ENCODE measurements at regions not wholly inside any gene's neighbourhood (a gene's known extent, or its start where the extent isn't known, plus 50 kb on each side); places are given as distances from the start of the nearest gene placed in this dataset.

DNA sequence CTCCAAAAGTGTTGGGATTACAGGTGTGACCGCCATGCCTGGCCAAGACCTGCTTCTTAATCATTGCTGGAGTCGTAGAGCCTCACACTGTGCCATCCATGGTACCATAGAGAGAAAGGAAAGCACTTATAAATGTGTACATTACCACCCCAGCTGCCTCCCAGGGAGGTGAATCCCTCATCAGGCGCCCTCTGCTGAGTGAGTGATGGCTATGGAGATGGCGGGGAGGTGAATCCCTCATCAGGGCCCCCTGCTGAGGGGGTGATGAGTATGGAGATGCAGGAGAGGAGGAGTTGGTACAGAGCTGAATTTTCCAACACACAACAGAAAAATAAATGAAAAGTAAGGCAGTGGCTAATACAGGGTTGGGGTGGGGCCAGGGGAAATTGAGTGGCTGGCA, 263.4 kb downstream of the UQCRFS1 start:
- no peak overlapping the region for H3K4me3 ChIP-seq
- no peak for TF ChIP-seq EP300 (IDR thresholded peaks at IDR 0.05)
- no peak for TF ChIP-seq POLR2A (IDR thresholded peaks at IDR 0.05)
- TF ChIP-seq, protein P1, sequence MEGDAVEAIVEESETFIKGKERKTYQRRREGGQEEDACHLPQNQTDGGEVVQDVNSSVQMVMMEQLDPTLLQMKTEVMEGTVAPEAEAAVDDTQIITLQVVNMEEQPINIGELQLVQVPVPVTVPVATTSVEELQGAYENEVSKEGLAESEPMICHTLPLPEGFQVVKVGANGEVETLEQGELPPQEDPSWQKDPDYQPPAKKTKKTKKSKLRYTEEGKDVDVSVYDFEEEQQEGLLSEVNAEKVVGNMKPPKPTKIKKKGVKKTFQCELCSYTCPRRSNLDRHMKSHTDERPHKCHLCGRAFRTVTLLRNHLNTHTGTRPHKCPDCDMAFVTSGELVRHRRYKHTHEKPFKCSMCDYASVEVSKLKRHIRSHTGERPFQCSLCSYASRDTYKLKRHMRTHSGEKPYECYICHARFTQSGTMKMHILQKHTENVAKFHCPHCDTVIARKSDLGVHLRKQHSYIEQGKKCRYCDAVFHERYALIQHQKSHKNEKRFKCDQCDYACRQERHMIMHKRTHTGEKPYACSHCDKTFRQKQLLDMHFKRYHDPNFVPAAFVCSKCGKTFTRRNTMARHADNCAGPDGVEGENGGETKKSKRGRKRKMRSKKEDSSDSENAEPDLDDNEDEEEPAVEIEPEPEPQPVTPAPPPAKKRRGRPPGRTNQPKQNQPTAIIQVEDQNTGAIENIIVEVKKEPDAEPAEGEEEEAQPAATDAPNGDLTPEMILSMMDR (IDR thresholded peaks at IDR 0.05): no peak
- DNase-seq: no peak
- no peak overlapping the region for H3K27ac ChIP-seq
- intact Hi-C loops (cut with DNase I): no loop called here
- no peaks in the 10 kb centered on the region for H3K4me1 ChIP-seq (ENCODE audit: insufficient read depth)
- H3K36me3 ChIP-seq: no peaks in the 10 kb centered on the region
- H3K9me3 ChIP-seq: no peaks in the 10 kb centered on the region
- H3K27me3 ChIP-seq: no peaks in the 10 kb centered on the region
- 78 to 88% (median 80%) methylated on average over 4 of the region's 4 CpGs for WGBS, 3 donors

DNA sequence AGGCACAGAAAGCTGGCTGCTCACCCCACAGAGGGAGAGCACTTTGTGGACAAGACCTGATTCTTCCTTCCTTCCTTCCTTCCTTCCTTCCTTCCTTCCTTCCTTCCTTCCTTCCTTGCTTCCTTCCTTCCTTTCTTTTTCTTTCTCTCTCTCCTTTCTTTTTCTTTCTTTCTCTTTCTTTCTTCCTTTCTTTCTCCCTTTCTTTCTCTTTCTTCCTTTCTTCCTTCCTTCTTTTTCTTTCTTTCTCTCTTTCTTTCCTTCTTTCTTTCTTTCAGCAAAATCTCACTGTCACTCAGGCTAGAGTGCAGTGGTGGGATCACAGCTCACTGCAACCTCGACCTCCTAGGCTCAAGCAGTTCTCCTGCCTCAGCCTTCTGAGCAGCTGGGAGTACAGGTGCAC, 263.9 kb downstream of the UQCRFS1 start:
- Histone ChIP-seq H3K27me3 (no peaks in the 10 kb centered on the region), H3K27ac (no peak overlapping the region), H3K36me3 (no peaks in the 10 kb centered on the region), H3K9me3 (no peaks in the 10 kb centered on the region), H3K4me1 (ENCODE audit: insufficient read depth) (no peaks in the 10 kb centered on the region), H3K4me3 (no peak overlapping the region)
- intact Hi-C loops (cut with DNase I): no loop called here
- TF ChIP-seq, protein P1 (IDR thresholded peaks at IDR 0.05): no peak
- TF ChIP-seq EP300 (IDR thresholded peaks at IDR 0.05): no peak
- TF ChIP-seq POLR2A (IDR thresholded peaks at IDR 0.05): no peak
- 61 to 85% (median 65%) methylated on average over 1 of the region's 1 CpG for WGBS, 3 donors
- no peak for DNase-seq

DNA sequence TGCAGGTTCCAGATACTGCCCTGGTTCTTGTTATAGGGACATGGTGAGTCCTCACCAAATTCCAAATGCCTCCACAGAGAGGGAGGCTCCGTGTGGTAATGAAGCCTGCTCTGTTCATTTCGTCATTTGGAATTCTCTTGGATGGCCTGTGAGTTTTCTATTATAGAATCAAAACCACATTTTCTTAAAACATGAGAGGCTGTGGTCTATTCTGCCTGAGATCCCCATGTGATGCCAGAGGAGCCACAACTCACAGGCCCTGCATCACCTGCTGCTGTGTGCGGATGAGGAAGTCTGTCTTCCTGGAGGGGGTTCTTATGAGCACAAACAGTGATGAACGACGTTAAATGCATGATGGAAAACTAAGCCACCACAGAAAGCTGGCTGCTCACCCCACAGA, 264.4 kb downstream of the UQCRFS1 start:
- H3K36me3 ChIP-seq: no peaks in the 10 kb centered on the region
- intact Hi-C loops (cut with DNase I): no loop called here
- WGBS, 3 donors: 55 to 58% (median 56%) methylated on average over 5 of the region's 5 CpGs
- H3K4me1 ChIP-seq (ENCODE audit: insufficient read depth): no peaks in the 10 kb centered on the region
- no peaks in the 10 kb centered on the region for H3K27me3 ChIP-seq
- H3K4me3 ChIP-seq: no peak overlapping the region
- H3K27ac ChIP-seq: no peak overlapping the region
- H3K9me3 ChIP-seq: no peaks in the 10 kb centered on the region
- DNase-seq: no peak
- TF ChIP-seq, protein P1 (IDR thresholded peaks at IDR 0.05): no peak
- TF ChIP-seq POLR2A (IDR thresholded peaks at IDR 0.05) (no peak), EP300 (IDR thresholded peaks at IDR 0.05) (no peak)

DNA sequence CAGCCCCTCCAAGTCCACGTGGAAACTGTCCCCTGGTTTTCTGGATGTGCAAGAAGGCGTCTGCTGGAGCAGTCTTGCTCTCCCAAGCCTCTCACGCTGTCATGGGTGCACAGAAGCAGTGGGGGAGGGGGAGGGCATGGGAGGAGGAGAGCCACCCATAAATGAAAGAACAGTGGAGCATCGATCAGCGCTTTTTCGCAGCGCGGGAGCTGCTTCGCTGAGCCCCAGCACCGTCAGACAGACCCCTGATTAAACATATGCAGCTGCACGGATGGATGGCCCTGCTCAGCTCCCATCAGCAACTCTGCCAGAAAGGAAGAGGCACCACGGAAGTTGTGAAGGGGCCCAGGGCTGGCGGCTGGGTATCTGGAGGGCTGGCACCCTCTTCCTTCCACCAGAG, 264.9 kb downstream of the UQCRFS1 start:
- no peak for DNase-seq
- intact Hi-C loops (cut with DNase I): no loop called here
- Histone ChIP-seq H3K4me3 (no peak overlapping the region), H3K36me3 (no peaks in the 10 kb centered on the region), H3K4me1 (ENCODE audit: insufficient read depth) (no peaks in the 10 kb centered on the region), H3K9me3 (no peaks in the 10 kb centered on the region), H3K27ac (no peak overlapping the region), H3K27me3 (no peaks in the 10 kb centered on the region)
- 43 to 58% (median 54%) methylated on average over 13 of the region's 13 CpGs for WGBS, 3 donors
- TF ChIP-seq POLR2A (IDR thresholded peaks at IDR 0.05): no peak
- TF ChIP-seq, protein P1 (IDR thresholded peaks at IDR 0.05): no peak
- TF ChIP-seq EP300 (IDR thresholded peaks at IDR 0.05): no peak

DNA sequence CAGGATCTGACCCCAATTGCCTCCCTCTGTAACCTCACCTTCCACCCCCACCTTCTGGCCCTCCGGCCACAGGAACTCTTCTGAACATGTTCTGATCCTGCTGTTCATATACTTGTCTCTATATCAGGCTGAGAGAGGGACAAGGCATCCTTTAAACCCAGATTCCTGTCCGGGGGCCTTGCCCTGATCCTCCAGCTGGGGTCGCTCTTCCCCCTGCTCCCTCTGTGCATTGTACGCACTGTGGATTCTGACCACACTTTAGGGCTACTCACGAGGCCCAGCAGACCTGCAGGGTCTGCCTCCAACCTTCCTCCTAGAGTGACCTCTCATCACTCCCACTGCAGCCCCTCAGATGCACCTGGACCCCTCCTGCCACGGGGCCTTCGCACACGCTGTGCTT, 269.3 kb downstream of the UQCRFS1 start:
- H3K4me3 ChIP-seq: no peak overlapping the region
- no peak for DNase-seq
- H3K27ac ChIP-seq: no peak overlapping the region
- H3K36me3 ChIP-seq: no peaks in the 10 kb centered on the region
- intact Hi-C loops (cut with DNase I): no loop called here
- TF ChIP-seq, protein P1 (IDR thresholded peaks at IDR 0.05): no peak
- no peak for TF ChIP-seq POLR2A (IDR thresholded peaks at IDR 0.05)
- no peak for TF ChIP-seq EP300 (IDR thresholded peaks at IDR 0.05)
- H3K27me3 ChIP-seq: no peaks in the 10 kb centered on the region
- WGBS, 3 donors: 84 to 93% (median 86%) methylated on average over 8 of the region's 8 CpGs
- H3K4me1 ChIP-seq (ENCODE audit: insufficient read depth): no peaks in the 10 kb centered on the region
- H3K9me3 ChIP-seq: no peaks in the 10 kb centered on the region
